ENCODE measurements at regions not wholly inside any gene's neighbourhood (a gene's known extent, or its start where the extent isn't known, plus 50 kb on each side); places are given as distances from the start of the nearest gene placed in this dataset.
A peak's percentile ranks its signal among the peaks of the same experiment; 100 is the strongest.

DNA sequence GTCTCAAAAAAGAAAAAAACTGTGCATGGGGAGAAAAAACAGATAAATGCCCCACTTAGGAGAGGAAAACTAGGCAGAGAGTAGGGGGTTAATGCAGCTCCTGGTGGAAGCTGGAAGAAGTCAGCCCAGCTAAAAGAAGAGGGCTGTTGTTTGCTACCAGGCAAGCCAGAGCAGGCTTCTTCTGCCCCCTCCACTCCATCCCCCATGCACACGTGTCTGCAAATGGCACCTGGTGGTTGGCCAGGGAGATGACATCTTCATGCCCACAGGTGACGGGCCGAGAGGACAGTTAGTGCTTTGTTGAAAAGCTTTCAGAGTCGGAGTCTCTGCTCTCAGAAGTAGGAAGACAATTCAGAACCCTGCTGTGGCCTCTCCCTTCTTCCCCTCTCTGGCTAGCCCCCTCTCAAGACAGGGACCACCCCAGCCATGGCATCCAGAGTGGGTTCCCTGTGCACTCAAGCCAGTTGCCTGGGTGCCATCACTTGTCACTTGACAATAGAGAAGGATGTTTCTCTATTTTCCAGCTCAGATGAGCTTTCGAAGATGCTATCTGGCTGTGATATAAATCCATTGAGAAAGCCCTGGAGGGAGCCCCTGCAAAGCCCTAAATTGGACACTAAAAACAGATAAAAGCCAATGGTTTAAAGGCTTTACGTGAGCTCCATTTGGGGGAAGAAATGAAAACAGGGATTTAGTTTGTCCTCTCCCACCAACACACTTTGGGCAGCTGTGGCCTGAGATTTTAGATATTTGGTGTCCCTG, 142.0 kb downstream of the TRIM29 start (continued):
- TF ChIP-seq, protein P1, sequence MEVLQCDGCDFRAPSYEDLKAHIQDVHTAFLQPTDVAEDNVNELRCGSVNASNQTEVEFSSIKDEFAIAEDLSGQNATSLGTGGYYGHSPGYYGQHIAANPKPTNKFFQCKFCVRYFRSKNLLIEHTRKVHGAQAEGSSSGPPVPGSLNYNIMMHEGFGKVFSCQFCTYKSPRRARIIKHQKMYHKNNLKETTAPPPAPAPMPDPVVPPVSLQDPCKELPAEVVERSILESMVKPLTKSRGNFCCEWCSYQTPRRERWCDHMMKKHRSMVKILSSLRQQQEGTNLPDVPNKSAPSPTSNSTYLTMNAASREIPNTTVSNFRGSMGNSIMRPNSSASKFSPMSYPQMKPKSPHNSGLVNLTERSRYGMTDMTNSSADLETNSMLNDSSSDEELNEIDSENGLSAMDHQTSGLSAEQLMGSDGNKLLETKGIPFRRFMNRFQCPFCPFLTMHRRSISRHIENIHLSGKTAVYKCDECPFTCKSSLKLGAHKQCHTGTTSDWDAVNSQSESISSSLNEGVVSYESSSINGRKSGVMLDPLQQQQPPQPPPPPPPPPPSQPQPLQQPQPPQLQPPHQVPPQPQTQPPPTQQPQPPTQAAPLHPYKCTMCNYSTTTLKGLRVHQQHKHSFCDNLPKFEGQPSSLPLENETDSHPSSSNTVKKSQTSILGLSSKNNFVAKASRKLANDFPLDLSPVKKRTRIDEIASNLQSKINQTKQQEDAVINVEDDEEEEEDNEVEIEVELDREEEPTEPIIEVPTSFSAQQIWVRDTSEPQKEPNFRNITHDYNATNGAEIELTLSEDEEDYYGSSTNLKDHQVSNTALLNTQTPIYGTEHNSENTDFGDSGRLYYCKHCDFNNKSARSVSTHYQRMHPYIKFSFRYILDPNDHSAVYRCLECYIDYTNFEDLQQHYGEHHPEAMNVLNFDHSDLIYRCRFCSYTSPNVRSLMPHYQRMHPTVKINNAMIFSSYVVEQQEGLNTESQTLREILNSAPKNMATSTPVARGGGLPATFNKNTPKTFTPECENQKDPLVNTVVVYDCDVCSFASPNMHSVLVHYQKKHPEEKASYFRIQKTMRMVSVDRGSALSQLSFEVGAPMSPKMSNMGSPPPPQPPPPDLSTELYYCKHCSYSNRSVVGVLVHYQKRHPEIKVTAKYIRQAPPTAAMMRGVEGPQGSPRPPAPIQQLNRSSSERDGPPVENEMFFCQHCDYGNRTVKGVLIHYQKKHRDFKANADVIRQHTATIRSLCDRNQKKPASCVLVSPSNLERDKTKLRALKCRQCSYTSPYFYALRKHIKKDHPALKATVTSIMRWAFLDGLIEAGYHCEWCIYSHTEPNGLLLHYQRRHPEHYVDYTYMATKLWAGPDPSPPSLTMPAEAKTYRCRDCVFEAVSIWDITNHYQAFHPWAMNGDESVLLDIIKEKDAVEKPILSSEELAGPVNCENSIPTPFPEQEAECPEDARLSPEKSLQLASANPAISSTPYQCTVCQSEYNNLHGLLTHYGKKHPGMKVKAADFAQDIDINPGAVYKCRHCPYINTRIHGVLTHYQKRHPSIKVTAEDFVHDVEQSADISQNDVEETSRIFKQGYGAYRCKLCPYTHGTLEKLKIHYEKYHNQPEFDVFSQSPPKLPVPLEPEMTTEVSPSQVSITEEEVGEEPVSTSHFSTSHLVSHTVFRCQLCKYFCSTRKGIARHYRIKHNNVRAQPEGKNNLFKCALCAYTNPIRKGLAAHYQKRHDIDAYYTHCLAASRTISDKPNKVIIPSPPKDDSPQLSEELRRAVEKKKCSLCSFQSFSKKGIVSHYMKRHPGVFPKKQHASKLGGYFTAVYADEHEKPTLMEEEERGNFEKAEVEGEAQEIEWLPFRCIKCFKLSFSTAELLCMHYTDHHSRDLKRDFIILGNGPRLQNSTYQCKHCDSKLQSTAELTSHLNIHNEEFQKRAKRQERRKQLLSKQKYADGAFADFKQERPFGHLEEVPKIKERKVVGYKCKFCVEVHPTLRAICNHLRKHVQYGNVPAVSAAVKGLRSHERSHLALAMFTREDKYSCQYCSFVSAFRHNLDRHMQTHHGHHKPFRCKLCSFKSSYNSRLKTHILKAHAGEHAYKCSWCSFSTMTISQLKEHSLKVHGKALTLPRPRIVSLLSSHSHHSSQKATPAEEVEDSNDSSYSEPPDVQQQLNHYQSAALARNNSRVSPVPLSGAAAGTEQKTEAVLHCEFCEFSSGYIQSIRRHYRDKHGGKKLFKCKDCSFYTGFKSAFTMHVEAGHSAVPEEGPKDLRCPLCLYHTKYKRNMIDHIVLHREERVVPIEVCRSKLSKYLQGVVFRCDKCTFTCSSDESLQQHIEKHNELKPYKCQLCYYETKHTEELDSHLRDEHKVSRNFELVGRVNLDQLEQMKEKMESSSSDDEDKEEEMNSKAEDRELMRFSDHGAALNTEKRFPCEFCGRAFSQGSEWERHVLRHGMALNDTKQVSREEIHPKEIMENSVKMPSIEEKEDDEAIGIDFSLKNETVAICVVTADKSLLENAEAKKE (CRISPR knock-in tag; IDR thresholded peaks at IDR 0.05) = no peak
- TF ChIP-seq EZH2phosphoT487 (IDR thresholded peaks at IDR 0.05; ENCODE audit: unreplicated experiment) = no peak
- TF ChIP-seq, protein P2, sequence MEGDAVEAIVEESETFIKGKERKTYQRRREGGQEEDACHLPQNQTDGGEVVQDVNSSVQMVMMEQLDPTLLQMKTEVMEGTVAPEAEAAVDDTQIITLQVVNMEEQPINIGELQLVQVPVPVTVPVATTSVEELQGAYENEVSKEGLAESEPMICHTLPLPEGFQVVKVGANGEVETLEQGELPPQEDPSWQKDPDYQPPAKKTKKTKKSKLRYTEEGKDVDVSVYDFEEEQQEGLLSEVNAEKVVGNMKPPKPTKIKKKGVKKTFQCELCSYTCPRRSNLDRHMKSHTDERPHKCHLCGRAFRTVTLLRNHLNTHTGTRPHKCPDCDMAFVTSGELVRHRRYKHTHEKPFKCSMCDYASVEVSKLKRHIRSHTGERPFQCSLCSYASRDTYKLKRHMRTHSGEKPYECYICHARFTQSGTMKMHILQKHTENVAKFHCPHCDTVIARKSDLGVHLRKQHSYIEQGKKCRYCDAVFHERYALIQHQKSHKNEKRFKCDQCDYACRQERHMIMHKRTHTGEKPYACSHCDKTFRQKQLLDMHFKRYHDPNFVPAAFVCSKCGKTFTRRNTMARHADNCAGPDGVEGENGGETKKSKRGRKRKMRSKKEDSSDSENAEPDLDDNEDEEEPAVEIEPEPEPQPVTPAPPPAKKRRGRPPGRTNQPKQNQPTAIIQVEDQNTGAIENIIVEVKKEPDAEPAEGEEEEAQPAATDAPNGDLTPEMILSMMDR (conservative IDR thresholded peaks at IDR 0.05; ENCODE audit: low read depth in 2 of 2) = no peak
- no peak for TF ChIP-seq STAT1 (IDR thresholded peaks at IDR 0.05; ENCODE audit: unreplicated experiment)

DNA sequence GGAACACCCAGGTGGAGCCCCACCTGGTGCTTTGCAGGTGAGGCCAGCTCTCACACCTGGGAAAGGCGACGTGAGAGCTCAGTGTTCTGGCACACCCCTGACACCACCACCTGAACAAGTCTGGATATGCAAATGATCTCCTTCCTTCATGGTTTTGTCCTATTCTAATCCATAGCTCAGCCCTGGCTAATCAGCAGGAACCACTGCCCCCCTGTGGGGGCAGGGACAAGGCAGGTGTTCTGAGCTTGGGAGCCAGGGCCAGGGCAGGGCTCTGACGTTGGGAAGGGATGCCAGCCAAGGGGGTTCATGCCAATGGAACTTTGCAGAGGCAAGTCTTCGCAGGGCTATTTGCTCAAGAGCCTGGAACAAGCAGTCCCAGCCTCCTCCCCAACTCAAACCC, 144.2 kb downstream of the TRIM29 start:
- no peaks in the 10 kb centered on the region for H3K27me3 ChIP-seq (ENCODE audit: insufficient read depth)
- H3K9me2 ChIP-seq (ENCODE audit: insufficient read depth) = 0 out of 2 replicates have a peak, but pooled peaks cover 3% of the 10 kb centered on the region
- no peaks in the 10 kb centered on the region for H4K20me1 ChIP-seq (replicated peaks; ENCODE audit: insufficient read depth)
- no peak overlapping the region for H3K27ac ChIP-seq (ENCODE audit: low read depth)
- H3K4me1 ChIP-seq (ENCODE audit: insufficient read depth) = no peaks in the 10 kb centered on the region
- no peaks in the 10 kb centered on the region; the same call in 2 of the 3 replicates for H3K36me3 Mint-ChIP-seq (ENCODE audit: low read depth)
- no peak overlapping the region for H3K27ac Mint-ChIP-seq
- H2AFZ ChIP-seq = no peak overlapping the region
- peaks cover 12% of the 10 kb centered on the region for H3K4me1 Mint-ChIP-seq
- H3K4me3 ChIP-seq = no peak overlapping the region
- no peak overlapping the region for H3K4me3 Mint-ChIP-seq
- H3K79me2 ChIP-seq (replicated peaks; ENCODE audit: insufficient read depth) = no peaks in the 10 kb centered on the region
- no peaks in the 10 kb centered on the region; the same call in 2 of the 3 replicates for H3K9me3 Mint-ChIP-seq
- H3F3A ChIP-seq (replicated peaks; ENCODE audit: low read depth) = no peaks in the 10 kb centered on the region
- no peak overlapping the region for H3K4me2 ChIP-seq
- peak; percentile 34 for DNase-seq (ENCODE audit: low spot score)
- ATAC-seq = peak; percentile 44; the same call in 2 of the 3 replicates
- H3K27me3 Mint-ChIP-seq (ENCODE audit: insufficient read depth, low read depth, poor library complexity) = no peaks in the 10 kb centered on the region
- no peaks in the 10 kb centered on the region for H3K36me3 ChIP-seq (ENCODE audit: insufficient read depth)
- no peak for TF ChIP-seq EZH2phosphoT487 (IDR thresholded peaks at IDR 0.05; ENCODE audit: unreplicated experiment)
- TF ChIP-seq, protein P2 (conservative IDR thresholded peaks at IDR 0.05; ENCODE audit: low read depth in 2 of 2) = peak; percentile 30 to 58; a peak in 3 of 4 replicates
